ENCODE measurements at regions not wholly inside any gene's neighbourhood (a gene's known extent, or its start where the extent isn't known, plus 50 kb on each side); places are given as distances from the start of the nearest gene placed in this dataset.

- no peak for TF ChIP-seq EP300 (IDR thresholded peaks at IDR 0.05; ENCODE audit: low read depth in 2 of 2, low read length in 2 of 2)
- no peak for TF ChIP-seq EP300 (CRISPR knock-in tag; IDR thresholded peaks at IDR 0.05; ENCODE audit: borderline replicate concordance)
- TF ChIP-seq POLR2AphosphoS5 (IDR thresholded peaks at IDR 0.05; ENCODE audit: low read depth, low read length): no peak
- TF ChIP-seq CREB1 (IDR thresholded peaks at IDR 0.05): no peak
- no peak for TF ChIP-seq CREB1 (CRISPR knock-in tag; IDR thresholded peaks at IDR 0.05)
- TF ChIP-seq ZNF567 (CRISPR knock-in tag; IDR thresholded peaks at IDR 0.05; ENCODE audit: borderline replicate concordance): no peak
- TF ChIP-seq SMARCC2 (IDR thresholded peaks at IDR 0.05): no peak
- no peak for TF ChIP-seq TFE3 (CRISPR knock-in tag; IDR thresholded peaks at IDR 0.05)
- no peak for TF ChIP-seq CBFB (CRISPR knock-in tag; IDR thresholded peaks at IDR 0.05)
Measured at GRCh38 chr1:96492236-96492635, 229.3 kb upstream of the PTBP2 start.
